SK-N-SH treated with all-trans-retinoic acid at 6 μM for 48 hours (cell line): ENCODE measurements at regions not wholly inside any gene's neighbourhood (a gene's known extent, or its start where the extent isn't known, plus 50 kb on each side); places are given as distances from the start of the nearest gene placed in this dataset.

Experiments used
- ATAC-seq: fragments of 200-7000 bp; cut with Tn5 transposase; 3 replicates; pipeline ENCODE4 v1.9.1; 2020; ENCODE audit warnings: mild to moderate bottlenecking, moderate library complexity
- ARNTL ChIP-seq: fragments of 450-650 bp; formaldehyde crosslinking; IDR thresholded peaks from 2 replicates; pipeline ENCODE4 v1.5.0; 2020; ENCODE audit warnings: low read depth, mild to moderate bottlenecking, moderate library complexity, borderline replicate concordance
- BACH2 ChIP-seq: fragments of 250-450 bp; sonication (Bioruptor Pico); IDR thresholded peaks from 2 replicates; pipeline ENCODE4 v1.9.0; 2021; ENCODE audit warnings: mild to moderate bottlenecking, borderline replicate concordance
- CSDC2 ChIP-seq: fragments of 250-450 bp; sonication (Bioruptor Pico); IDR thresholded peaks from 2 replicates; pipeline ENCODE4 v1.5.0; 2020; ENCODE audit warnings: mild to moderate bottlenecking, moderate library complexity
- ESRRG ChIP-seq: fragments of 250-450 bp; sonication (Bioruptor Pico); IDR thresholded peaks from 2 replicates; pipeline ENCODE4 v1.6.1; 2021; ENCODE audit warnings: mild to moderate bottlenecking
- GLIS3 ChIP-seq: fragments of 250-450 bp; sonication (Bioruptor Pico); IDR thresholded peaks from 2 replicates; pipeline ENCODE4 v1.5.0; 2020; ENCODE audit warnings: mild to moderate bottlenecking, moderate library complexity
- ISL1 ChIP-seq: fragments of 250-450 bp; sonication (Bioruptor Pico); IDR thresholded peaks from 2 replicates; pipeline ENCODE4 v2.1.2; 2022; ENCODE audit warnings: mild to moderate bottlenecking, moderate library complexity
- OSR1 ChIP-seq: fragments of 250-450 bp; sonication (Bioruptor Pico); IDR thresholded peaks from 2 replicates; pipeline ENCODE4 v1.8.0; 2022; ENCODE audit warnings: moderate library complexity, mild to moderate bottlenecking, inconsistent platforms
- PATZ1 ChIP-seq: fragments of 250-450 bp; sonication (Bioruptor Pico); IDR thresholded peaks from 2 replicates; pipeline ENCODE4 v1.8.0; 2020; ENCODE audit warnings: mild to moderate bottlenecking, moderate library complexity, borderline replicate concordance
- POU6F1 ChIP-seq: fragments of 250-450 bp; sonication (Bioruptor Pico); IDR thresholded peaks from 2 replicates; pipeline ENCODE4 v1.8.0; 2021; ENCODE audit warnings: low read depth, mild to moderate bottlenecking, moderate library complexity, borderline replicate concordance
- PPARA ChIP-seq: fragments of 250-450 bp; sonication (Bioruptor Pico); IDR thresholded peaks from 2 replicates; pipeline ENCODE4 v1.5.0; 2020; ENCODE audit warnings: mild to moderate bottlenecking, borderline replicate concordance
- RARB ChIP-seq: fragments of 250-450 bp; sonication (Bioruptor Pico); IDR thresholded peaks from 2 replicates; pipeline ENCODE4 v1.8.0; 2021; ENCODE audit warnings: mild to moderate bottlenecking, moderate library complexity
- TCF4 ChIP-seq: fragments of 250-450 bp; sonication (Bioruptor Pico); IDR thresholded peaks from 2 replicates; pipeline ENCODE4 v1.8.0; 2021; ENCODE audit warnings: mild to moderate bottlenecking, moderate library complexity, borderline replicate concordance
- TOX ChIP-seq: fragments of 250-450 bp; sonication (Bioruptor Pico); IDR thresholded peaks from 2 replicates; pipeline ENCODE4 v1.8.0; 2021; ENCODE audit warnings: mild to moderate bottlenecking, moderate library complexity, borderline replicate concordance
- TSHZ2 ChIP-seq: fragments of 250-450 bp; sonication (Bioruptor Pico); IDR thresholded peaks from 2 replicates; pipeline ENCODE4 v1.5.0; 2020; ENCODE audit warnings: mild to moderate bottlenecking, moderate library complexity
- ZFP3 ChIP-seq: fragments of 250-450 bp; sonication (Bioruptor Pico); IDR thresholded peaks from 2 replicates; pipeline ENCODE4 v1.5.0; 2020; ENCODE audit warnings: mild to moderate bottlenecking, moderate library complexity
- ZFP30 ChIP-seq: fragments of 450-650 bp; formaldehyde crosslinking; IDR thresholded peaks from 2 replicates; pipeline ENCODE4 v1.5.0; 2022; ENCODE audit warnings: mild to moderate bottlenecking, moderate library complexity
- ZNF565 ChIP-seq: fragments of 450-650 bp; formaldehyde crosslinking; conservative IDR thresholded peaks from 2 replicates; pipeline ENCODE4 v1.5.0; 2020; ENCODE audit warnings: low read depth, mild to moderate bottlenecking, moderate library complexity
- ZNF70 ChIP-seq: fragments of 450-650 bp; formaldehyde crosslinking; IDR thresholded peaks from 2 replicates; pipeline ENCODE4 v1.5.0; 2020; ENCODE audit warnings: mild to moderate bottlenecking, moderate library complexity
- ZNF8 ChIP-seq: fragments of 450-650 bp; formaldehyde crosslinking; IDR thresholded peaks from 2 replicates; pipeline ENCODE4 v1.5.0; 2020; ENCODE audit warnings: mild to moderate bottlenecking, moderate library complexity

GRCh38 chr3:44117736-44118135, 124.0 kb upstream of the TOPAZ1 start:
- no peak for TF ChIP-seq PATZ1
- TF ChIP-seq ISL1 (CRISPR knock-in tag), result no peak
- no peak for TF ChIP-seq GLIS3 (CRISPR knock-in tag)
- TF ChIP-seq RARB, result no peak
- TF ChIP-seq TSHZ2 (CRISPR knock-in tag), result no peak
- no peak for TF ChIP-seq OSR1 (CRISPR knock-in tag)
- TF ChIP-seq ZFP3 (CRISPR knock-in tag), result no peak
- no peak for TF ChIP-seq TOX (CRISPR knock-in tag)
- no peak for TF ChIP-seq ESRRG (CRISPR knock-in tag)
- no peak for TF ChIP-seq CSDC2 (CRISPR knock-in tag)
- TF ChIP-seq ARNTL, result no peak
- TF ChIP-seq ZNF8, result no peak
- no peak for TF ChIP-seq TCF4
- TF ChIP-seq, all 23 proteins: peak for 0
- no peak for ATAC-seq

GRCh38 chr3:44120721-44121582, 120.7 kb upstream of the TOPAZ1 start:
- TF ChIP-seq ARNTL (no peak), RARB (no peak), TCF4 (no peak), ZNF70 (CRISPR knock-in tag) (no peak), BACH2 (CRISPR knock-in tag) (no peak), ZNF565 (no peak), TSHZ2 (CRISPR knock-in tag) (no peak), PATZ1 (no peak), PPARA (no peak), TOX (CRISPR knock-in tag) (no peak), GLIS3 (CRISPR knock-in tag) (no peak), CSDC2 (CRISPR knock-in tag) (no peak), POU6F1 (CRISPR knock-in tag) (no peak), ZFP30 (CRISPR knock-in tag) (no peak)
- ATAC-seq, result peak; percentile 17; the same call in 1 of the 3 replicates
